NB4 (cell line): ENCODE measurements at regions not wholly inside any gene's neighbourhood (a gene's known extent, or its start where the extent isn't known, plus 50 kb on each side); places are given as distances from the start of the nearest gene placed in this dataset.

Experiments
- MAX ChIP-seq: IDR thresholded peaks from 2 replicates; pipeline ENCODE4 v1.6.1; 2011; ENCODE audit warnings: low read depth, low read length
- TF ChIP-seq, protein P1 (sequence below): IDR thresholded peaks from one replicate; pipeline ENCODE4 v1.5.1; 2012; ENCODE audit warnings: low read depth, low read length

GRCh38 chr5:126166368-126166767 is 256.8 kb upstream of the GRAMD2B start:
- TF ChIP-seq MAX: no peak
- TF ChIP-seq, protein P1, sequence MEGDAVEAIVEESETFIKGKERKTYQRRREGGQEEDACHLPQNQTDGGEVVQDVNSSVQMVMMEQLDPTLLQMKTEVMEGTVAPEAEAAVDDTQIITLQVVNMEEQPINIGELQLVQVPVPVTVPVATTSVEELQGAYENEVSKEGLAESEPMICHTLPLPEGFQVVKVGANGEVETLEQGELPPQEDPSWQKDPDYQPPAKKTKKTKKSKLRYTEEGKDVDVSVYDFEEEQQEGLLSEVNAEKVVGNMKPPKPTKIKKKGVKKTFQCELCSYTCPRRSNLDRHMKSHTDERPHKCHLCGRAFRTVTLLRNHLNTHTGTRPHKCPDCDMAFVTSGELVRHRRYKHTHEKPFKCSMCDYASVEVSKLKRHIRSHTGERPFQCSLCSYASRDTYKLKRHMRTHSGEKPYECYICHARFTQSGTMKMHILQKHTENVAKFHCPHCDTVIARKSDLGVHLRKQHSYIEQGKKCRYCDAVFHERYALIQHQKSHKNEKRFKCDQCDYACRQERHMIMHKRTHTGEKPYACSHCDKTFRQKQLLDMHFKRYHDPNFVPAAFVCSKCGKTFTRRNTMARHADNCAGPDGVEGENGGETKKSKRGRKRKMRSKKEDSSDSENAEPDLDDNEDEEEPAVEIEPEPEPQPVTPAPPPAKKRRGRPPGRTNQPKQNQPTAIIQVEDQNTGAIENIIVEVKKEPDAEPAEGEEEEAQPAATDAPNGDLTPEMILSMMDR: no peak
